Heart right ventricle (tissue), 16 donors: ENCODE measurements at regions not wholly inside any gene's neighbourhood (a gene's known extent, or its start where the extent isn't known, plus 50 kb on each side); places are given as distances from the start of the nearest gene placed in this dataset.

ENCODE experiments used
- ATAC-seq, 8 donors: fragments of 200-7000 bp; cut with Tn5 transposase; one replicate each; pipeline ENCODE4 v1.9.1; 2020; ENCODE audit warnings: mild to moderate bottlenecking in 8 of 8, moderate library complexity in 8 of 8, moderate number of reproducible peaks in 1 of 8
- DNase-seq, 2 donors: peaks; one replicate each; pipeline ENCODE4 v3.0.0-alpha.2; 2020
- H3K27ac ChIP-seq, 10 donors: fragments of 200-600 bp; sonication (generic) in 2 of 10; one replicate each; pipeline versions ENCODE4 v1.5.0 to v1.8.0; 2020 to 2022; ENCODE audit warnings: mild to moderate bottlenecking in 3 of 10
- H3K27me3 ChIP-seq, 7 donors: fragments of 200-600 bp; one replicate each; pipeline ENCODE4 v1.8.0; 2021 to 2022; ENCODE audit warnings: mild to moderate bottlenecking in 2 of 7
- H3K36me3 ChIP-seq, 9 donors: fragments of 200-600 bp; sonication (generic) in 1 of 9; one replicate each; pipeline versions ENCODE4 v1.5.0 to v1.8.0; 2020 to 2022; ENCODE audit warnings: mild to moderate bottlenecking in 2 of 9
- H3K4me1 ChIP-seq, 9 donors: fragments of 200-600 bp; sonication (generic) in 1 of 9; one replicate each; pipeline versions ENCODE4 v1.5.0 to v1.8.0; 2020 to 2022; ENCODE audit warnings: mild to moderate bottlenecking in 4 of 9
- H3K4me3 ChIP-seq, 10 donors: fragments of 200-600 bp; sonication (generic) in 2 of 10; one replicate each; pipeline versions ENCODE4 v1.5.0 to v1.8.0; 2020 to 2022; ENCODE audit warnings: mild to moderate bottlenecking in 7 of 10, moderate library complexity in 2 of 10
- H3K9me3 ChIP-seq, 11 donors: fragments of 200-600 bp in 10 of 11; sonication (generic) in 2 of 11; one replicate each; pipeline versions ENCODE4 v1.5.0 to v1.8.0; 2013 to 2022; ENCODE audit warnings: mild to moderate bottlenecking in 2 of 11, control low read depth in 1 of 11, moderate library complexity in 1 of 11
- WGBS, 2 donors: extraction: QIAGEN DNeasy Blood & Tissue Kit; methylation state at CpG; one replicate each; pipeline ENCODE4 v1.1.7; 2013; ENCODE audit warnings: inconsistent platforms in 1 of 2; 5-methylcytosine and 5-hydroxymethylcytosine counted together
- intact Hi-C, 10 donors: fragments of 100-400 bp; cut with DNase I; formaldehyde crosslinking; loops; one replicate each; pipeline versions ENCODE4 v1.11.1 to v1.14.2; 2022
- TF ChIP-seq, protein P1 (sequence below), 9 donors: fragments of 200-600 bp; sonication (generic) in 2 of 9; IDR thresholded peaks; one replicate each; pipeline versions ENCODE4 v1.5.0 to v1.8.0; 2021 to 2022; ENCODE audit warnings: antibody characterized with exemption in 9 of 9, mild to moderate bottlenecking in 5 of 9, moderate library complexity in 1 of 9
- donor health status: Arrhythmogenic right ventricular cardiomyopathy.
- donor health status: ischemic (EF 13 %, LVEDD 7.1; RV severe dilation, severe dysfunction).
- donor health status: healthy with polysubstance abuse.
- donor health status: DM: no; HTN: yes; CAD: no.
- donor health status: DM: no; HTN: no; CAD: no.
- donor health status: ischemic (EF 25% LVEDD 6.9; RV normal size, moderate dysfunction).
- donor health status: ischemic (EF 25% LVEDD 5.7; RV mildly dilated, moderate dysfunction).
- donor health status: healthy.
- donor health status: DM: yes; HTN: yes; CAD: no.
- donor health status: Ischemic cardiomyopathy.
- donor health status: ischemic (EF 35%, LVEDD 5.7; RV mildly dilated, moderate dysfunction).
- donor health status: nonischemic (EF 11% LVEDD 7.7; RV severe dilation, severe dysfunction).
- donor health status: DM: yes; HTN: yes; CAD: no.
- donor health status: PGD.
- donor health status: ischemic (EF 29% LVEDD 5.4; RV normal size, mild dysfunction).
- donor health status: nonischemic (EF 23%, LVEDD 6.1; RV moderate dilation, normal function).

DNA sequence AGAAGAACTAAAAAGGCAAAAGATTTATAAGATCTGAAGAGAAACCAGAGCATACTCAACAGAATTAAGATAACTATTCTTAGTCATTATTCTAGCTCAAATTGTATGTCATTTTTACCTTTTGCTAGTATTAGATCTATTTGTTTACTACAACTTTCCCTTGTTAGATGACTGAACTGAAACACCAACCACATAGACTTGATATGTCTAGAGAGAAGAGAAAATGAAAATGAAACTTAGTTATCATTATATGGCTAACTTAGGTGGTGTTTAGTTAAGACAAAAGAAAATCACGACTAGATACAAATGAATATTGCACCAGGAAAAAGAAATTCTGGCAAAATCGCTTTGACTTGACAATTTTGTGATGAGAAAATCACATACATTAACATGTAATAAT is 690.8 kb downstream of the PCDH18 start:
- TF ChIP-seq, protein P1, sequence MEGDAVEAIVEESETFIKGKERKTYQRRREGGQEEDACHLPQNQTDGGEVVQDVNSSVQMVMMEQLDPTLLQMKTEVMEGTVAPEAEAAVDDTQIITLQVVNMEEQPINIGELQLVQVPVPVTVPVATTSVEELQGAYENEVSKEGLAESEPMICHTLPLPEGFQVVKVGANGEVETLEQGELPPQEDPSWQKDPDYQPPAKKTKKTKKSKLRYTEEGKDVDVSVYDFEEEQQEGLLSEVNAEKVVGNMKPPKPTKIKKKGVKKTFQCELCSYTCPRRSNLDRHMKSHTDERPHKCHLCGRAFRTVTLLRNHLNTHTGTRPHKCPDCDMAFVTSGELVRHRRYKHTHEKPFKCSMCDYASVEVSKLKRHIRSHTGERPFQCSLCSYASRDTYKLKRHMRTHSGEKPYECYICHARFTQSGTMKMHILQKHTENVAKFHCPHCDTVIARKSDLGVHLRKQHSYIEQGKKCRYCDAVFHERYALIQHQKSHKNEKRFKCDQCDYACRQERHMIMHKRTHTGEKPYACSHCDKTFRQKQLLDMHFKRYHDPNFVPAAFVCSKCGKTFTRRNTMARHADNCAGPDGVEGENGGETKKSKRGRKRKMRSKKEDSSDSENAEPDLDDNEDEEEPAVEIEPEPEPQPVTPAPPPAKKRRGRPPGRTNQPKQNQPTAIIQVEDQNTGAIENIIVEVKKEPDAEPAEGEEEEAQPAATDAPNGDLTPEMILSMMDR (IDR thresholded peaks at IDR 0.05): no peak
- WGBS, 2 donors: 75 to 82% methylated on average over 2 of the region's 2 CpGs
- intact Hi-C loops: no loop called here

DNA sequence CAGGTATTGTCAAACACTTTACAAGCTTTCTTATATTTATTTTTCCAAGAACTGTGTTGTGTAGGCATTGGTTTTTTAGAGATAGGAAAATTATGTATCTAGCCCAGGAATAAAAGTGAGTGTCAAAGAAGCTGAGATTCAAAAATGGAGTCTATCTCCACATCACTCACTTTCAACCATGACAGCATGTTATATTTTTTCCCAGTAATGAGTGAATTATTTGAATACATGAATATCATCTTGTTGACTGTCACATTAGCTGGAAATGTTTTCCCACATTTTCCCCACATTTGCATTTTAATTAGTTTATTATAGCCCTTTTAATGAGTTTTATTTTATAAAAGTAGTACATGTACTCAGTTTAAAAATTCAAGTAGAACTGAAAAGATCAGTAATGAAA is 693.7 kb downstream of the PCDH18 start:
- Histone ChIP-seq H3K27me3 (no peaks in the 10 kb centered on the region), H3K4me1 (no peaks in the 10 kb centered on the region), H3K4me3 (no peak overlapping the region), H3K9me3 (peaks cover 0 to 8% (median 0%) of the 10 kb centered on the region in 11 donors), H3K36me3 (no peaks in the 10 kb centered on the region), H3K27ac (no peak overlapping the region)
- DNase-seq: no peak
- intact Hi-C loops: no loop called here
- TF ChIP-seq, protein P1 (IDR thresholded peaks at IDR 0.05): no peak
- no peak for ATAC-seq

More for the DNA sequence above, 690.8 kb downstream of the PCDH18 start:
- ATAC-seq (no peak), DNase-seq (no peak)
- H3K27ac ChIP-seq: no peak overlapping the region
- no peaks in the 10 kb centered on the region for H3K36me3 ChIP-seq
- no peak overlapping the region for H3K4me3 ChIP-seq
- peaks cover 0 to 28% (median 0%) of the 10 kb centered on the region in 11 donors for H3K9me3 ChIP-seq
- H3K27me3 ChIP-seq: no peaks in the 10 kb centered on the region
- H3K4me1 ChIP-seq: no peaks in the 10 kb centered on the region

DNA sequence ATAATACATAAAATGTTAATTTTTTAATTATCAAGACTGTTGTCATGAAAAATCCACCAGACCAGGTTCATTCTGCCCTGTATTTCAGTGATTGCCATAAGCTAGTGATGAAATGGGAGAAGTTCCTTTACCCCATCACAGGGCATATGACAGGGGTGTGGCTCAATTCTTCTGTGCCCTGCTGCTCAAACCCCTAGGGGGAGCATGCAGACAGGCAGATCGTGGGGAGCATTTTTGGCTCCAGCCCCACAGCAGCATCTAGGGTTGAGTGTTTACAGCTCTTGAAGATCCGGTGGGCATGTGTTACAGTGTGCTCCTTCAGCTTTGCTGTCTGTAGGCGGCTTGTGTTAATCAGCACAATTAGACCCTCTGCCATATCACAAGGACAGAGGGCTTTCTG is 700.7 kb downstream of the PCDH18 start:
- no peak overlapping the region for H3K4me3 ChIP-seq
- no peaks in the 10 kb centered on the region for H3K9me3 ChIP-seq
- TF ChIP-seq, protein P1 (IDR thresholded peaks at IDR 0.05): no peak
- WGBS, 2 donors: 73 to 76% methylated on average over 3 of the region's 3 CpGs
- H3K36me3 ChIP-seq: no peaks in the 10 kb centered on the region
- DNase-seq (no peak), ATAC-seq (no peak)
- H3K27me3 ChIP-seq: no peaks in the 10 kb centered on the region
- no peaks in the 10 kb centered on the region for H3K4me1 ChIP-seq
- H3K27ac ChIP-seq: no peak overlapping the region
- intact Hi-C loops: no loop called here

DNA sequence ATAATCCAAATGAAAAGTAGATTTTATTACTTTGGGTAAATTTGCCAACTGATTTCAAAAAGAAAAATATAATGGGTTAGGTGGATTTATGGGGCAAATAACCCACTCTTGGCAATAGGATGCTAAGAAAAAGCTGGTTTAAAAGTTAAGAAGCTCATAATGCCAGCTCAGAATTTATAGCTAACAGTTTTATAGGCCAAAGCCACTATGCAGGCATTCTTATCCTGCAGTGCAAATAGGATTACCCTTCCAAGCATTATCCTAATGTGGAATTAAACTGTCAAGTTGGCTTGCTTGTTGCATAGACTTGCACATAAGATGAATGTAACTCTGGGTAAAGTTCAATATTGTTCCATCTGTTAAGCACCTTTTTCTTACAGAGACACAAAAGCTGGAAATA is 703.0 kb downstream of the PCDH18 start:
- Histone ChIP-seq H3K4me1 (no peaks in the 10 kb centered on the region), H3K9me3 (no peaks in the 10 kb centered on the region), H3K27me3 (no peaks in the 10 kb centered on the region), H3K4me3 (no peak overlapping the region), H3K36me3 (no peaks in the 10 kb centered on the region), H3K27ac (no peak overlapping the region)
- intact Hi-C loops: no loop called here
- no peak for ATAC-seq
- DNase-seq: no peak
- TF ChIP-seq, protein P1 (IDR thresholded peaks at IDR 0.05): no peak

DNA sequence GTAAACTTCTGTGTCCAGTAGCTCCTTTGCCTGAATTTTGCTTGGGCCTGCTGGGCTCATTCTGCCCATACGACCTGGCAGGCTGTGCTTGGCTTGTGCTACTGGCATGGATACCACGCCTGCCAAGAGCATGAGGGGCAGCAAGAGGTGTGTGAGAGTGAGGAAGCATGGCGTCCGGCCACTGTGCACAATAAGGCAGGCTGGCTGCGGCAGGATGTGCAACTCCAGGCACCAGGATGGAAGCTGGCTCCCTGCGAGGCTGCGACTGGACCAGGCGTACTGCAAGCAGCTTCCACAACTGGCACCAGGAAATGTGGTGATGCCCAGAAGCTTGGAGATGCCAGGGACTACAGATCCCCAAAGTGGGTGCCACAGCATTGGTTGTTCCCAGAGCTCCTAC is 709.3 kb downstream of the PCDH18 start:
- TF ChIP-seq, protein P1 (IDR thresholded peaks at IDR 0.05): no peak
- H3K4me3 ChIP-seq: no peak overlapping the region
- H3K36me3 ChIP-seq: no peaks in the 10 kb centered on the region
- intact Hi-C loops: no loop called here
- H3K4me1 ChIP-seq: no peaks in the 10 kb centered on the region
- 80 to 81% methylated on average over 8 of the region's 8 CpGs for WGBS, 2 donors
- no peaks in the 10 kb centered on the region for H3K27me3 ChIP-seq
- H3K9me3 ChIP-seq: no peaks in the 10 kb centered on the region
- no peak for DNase-seq
- H3K27ac ChIP-seq: no peak overlapping the region
- ATAC-seq: no peak
